GM12892 (cell line): ENCODE measurements at regions not wholly inside any gene's neighbourhood (a gene's known extent, or its start where the extent isn't known, plus 50 kb on each side); places are given as distances from the start of the nearest gene placed in this dataset.
"Not testable (repeated sequence)": the region's sequence is repeated elsewhere in the genome, so short reads cannot be mapped to it uniquely, and the experiment has no call there.

ENCODE experiments used
- DNase-seq: peaks from one replicate; pipeline ENCODE4 v3.0.0; 2011; ENCODE audit not compliant: insufficient read length
- FAIRE-seq: peaks from 2 replicates; lab custom pipeline; 2011; peaks lifted over from hg19 to GRCh38; lab: Jason Lieb, UNC
- POLR2A ChIP-seq: IDR thresholded peaks from 2 replicates; pipeline ENCODE4 v1.6.1; 2011; ENCODE audit warnings: low read depth, low read length, control low read depth
- POLR2AphosphoS5 ChIP-seq: IDR thresholded peaks from 2 replicates; pipeline ENCODE4 v1.6.1; 2011; ENCODE audit warnings: low read depth, low read length, control low read depth
- TAF1 ChIP-seq: IDR thresholded peaks from 2 replicates; pipeline ENCODE4 v1.6.1; 2011; ENCODE audit warnings: low read depth, mild to moderate bottlenecking, control low read depth, low read length, borderline replicate concordance

GRCh38 chr1:192887426-192887825 is 78.6 kb downstream of the RGS2 start:
- no peak for TF ChIP-seq POLR2AphosphoS5
- no peak for TF ChIP-seq TAF1
- TF ChIP-seq POLR2A: no peak
- DNase-seq (no peak), FAIRE-seq (no peak)

DNA sequence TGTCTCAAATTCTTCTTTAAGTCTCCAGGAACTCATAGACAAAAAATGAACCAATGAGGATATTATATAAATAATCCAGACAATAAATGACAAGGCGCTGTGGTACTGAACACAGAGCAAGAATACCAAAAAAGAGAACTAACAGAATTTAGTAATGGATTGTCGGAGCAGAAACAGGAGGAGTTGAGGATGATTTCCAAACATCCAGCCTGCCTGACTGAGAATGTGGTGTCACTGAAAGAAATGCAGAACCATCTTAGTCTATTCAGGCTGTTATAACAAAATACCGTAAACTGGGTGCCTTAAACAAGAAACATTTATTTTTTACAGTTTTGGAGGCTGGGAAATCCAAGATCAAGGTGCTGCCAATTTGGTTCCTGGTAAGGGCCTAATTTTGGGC is 79.7 kb downstream of the RGS2 start:
- no peak for FAIRE-seq
- TF ChIP-seq POLR2AphosphoS5: no peak
- no peak for DNase-seq

DNA sequence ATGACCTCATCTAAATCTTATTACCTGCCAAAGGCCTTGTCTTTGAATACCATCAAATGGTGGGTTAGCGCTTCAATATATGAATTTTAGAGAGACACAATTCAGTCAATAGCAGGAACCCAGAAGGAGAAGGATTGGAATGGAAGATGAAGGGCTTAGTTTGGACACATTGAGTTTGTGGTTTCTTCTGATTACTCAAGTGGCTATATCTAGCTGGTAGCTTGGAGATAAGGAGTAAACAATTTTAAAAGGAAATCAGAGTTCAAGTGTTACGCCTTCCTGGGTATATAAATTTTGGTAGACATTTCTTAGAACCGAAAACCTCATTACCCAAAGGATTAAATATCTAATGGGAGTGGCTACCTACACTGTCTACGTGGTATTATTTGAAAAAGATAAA is 80.2 kb downstream of the RGS2 start:
- no peak for TF ChIP-seq POLR2A
- TF ChIP-seq POLR2AphosphoS5: no peak
- no peak for TF ChIP-seq TAF1
- FAIRE-seq (no peak), DNase-seq (no peak)

GRCh38 chr1:192890134-192890533 is 81.3 kb downstream of the RGS2 start:
- DNase-seq (no peak), FAIRE-seq (no peak)
- no peak for TF ChIP-seq POLR2AphosphoS5
- no peak for TF ChIP-seq TAF1
- no peak for TF ChIP-seq POLR2A

GRCh38 chr1:192892934-192893333 is 84.1 kb downstream of the RGS2 start:
- DNase-seq: no peak
- TF ChIP-seq TAF1 (no peak), POLR2A (no peak), POLR2AphosphoS5 (no peak)
- FAIRE-seq: no peak

DNA sequence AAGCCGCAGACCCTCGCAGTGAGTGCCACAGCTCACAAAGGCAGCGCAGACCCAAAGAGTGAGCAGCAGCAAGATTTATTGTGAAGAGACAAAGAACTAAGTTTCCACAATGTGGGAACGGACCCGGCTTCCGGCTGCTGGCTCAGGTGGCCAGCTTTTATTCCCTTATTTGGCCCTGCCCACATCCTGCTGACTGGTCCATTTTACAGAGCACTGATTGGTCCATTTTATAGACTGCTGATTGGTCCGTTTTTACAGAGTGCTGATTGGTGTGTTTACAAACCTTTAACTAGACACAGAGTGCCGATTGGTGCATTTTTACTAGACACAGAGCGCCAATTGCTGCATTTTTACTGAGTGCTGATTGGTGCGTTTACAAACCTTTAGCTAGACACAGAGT is 86.6 kb downstream of the RGS2 start:
- not testable (repeated sequence) for DNase-seq, FAIRE-seq

DNA sequence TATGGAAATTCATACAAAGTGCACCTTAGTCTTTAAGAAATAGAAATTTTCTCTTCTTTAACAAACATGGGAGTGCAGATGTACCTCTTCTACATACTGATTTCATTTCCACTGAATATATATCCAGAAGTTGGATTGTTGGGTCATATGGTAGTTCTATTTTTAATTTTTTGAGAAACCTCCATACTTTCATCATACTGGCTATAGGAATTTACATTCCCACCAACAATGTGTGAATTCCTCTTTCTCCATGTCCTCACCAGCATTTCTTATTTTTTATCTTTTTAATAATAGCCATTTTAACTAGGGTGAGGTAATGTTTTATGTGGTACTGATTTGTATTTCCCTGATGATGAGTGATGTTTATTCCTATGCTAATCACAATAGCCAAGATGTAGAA is 87.5 kb downstream of the RGS2 start:
- DNase-seq: no peak
- TF ChIP-seq TAF1 (no peak), POLR2A (no peak), POLR2AphosphoS5 (no peak)

GRCh38 chr1:192901500-192901899 is 92.7 kb downstream of the RGS2 start:
- no peak for TF ChIP-seq TAF1
- TF ChIP-seq POLR2A: no peak
- TF ChIP-seq POLR2AphosphoS5: no peak
- no peak for DNase-seq
- FAIRE-seq: no peak

More for the DNA sequence above, 87.5 kb downstream of the RGS2 start:
- no peak for FAIRE-seq

DNA sequence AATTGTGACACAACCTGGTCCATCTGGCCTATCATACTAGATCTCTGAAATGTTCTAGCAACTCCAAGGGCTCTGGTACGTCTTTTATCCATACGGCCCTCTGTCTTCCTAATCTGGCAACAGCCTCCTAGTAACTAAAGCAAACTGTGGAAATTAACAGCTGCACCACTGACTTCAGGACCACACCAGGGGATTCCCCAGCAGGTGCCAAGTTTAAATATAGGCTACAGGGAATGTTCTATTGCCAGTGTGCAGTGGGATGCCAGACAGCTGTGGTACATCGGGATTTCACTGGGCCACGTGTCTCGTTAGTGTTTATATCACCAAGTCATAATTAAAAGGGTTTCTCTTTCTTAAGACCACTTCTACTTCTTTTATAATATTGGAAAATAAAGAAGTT is 94.3 kb downstream of the RGS2 start:
- TF ChIP-seq POLR2AphosphoS5: no peak
- no peak for TF ChIP-seq POLR2A
- no peak for TF ChIP-seq TAF1
- DNase-seq (no peak), FAIRE-seq (no peak)

DNA sequence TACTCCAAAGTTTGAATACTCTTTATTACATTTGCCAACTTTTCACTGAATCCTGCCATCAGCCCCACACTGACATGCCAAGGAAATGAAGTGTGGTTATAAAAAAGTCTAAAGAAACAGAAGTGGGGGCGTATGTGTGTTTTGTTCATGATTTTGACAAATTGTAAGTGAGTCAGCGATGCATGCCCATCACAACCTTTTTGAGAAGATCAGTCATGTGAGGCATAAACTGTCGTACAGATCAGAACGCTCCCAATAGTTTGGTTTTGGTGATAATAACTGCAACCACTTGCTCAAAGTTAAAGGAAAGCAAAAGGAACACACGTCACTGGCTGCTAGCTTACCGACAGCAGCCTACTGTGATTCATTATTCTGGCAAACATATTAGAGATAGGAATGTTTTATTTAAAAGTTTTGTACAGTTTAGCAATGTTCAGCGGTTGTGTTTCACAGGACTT is 95.6 kb downstream of the RGS2 start:
- TF ChIP-seq POLR2AphosphoS5 (no peak), POLR2A (no peak), TAF1 (no peak)
- no peak for FAIRE-seq
- no peak for DNase-seq

- DNase-seq: no peak
- TF ChIP-seq POLR2AphosphoS5: no peak
- no peak for TF ChIP-seq POLR2A
- no peak for TF ChIP-seq TAF1
- no peak for FAIRE-seq
Measured at GRCh38 chr1:192905049-192905448, 96.2 kb downstream of the RGS2 start.

DNA sequence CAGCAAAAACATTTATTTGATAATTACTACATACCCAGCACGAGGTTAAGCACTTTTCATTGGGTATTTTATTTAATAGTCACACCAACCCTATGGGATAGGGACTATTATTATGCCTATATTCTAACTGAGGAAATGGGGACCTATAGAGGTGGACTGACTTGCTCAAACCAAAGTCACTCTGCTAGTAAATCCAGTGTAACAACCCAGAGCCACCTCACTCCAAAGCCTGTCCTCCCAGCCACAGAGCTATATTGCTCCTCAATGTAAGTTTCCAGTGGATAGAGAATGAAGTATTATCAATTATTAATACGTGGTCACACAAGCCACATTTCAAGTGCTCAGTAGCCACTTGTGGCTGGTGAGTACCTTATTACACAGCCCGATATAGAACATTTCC is 97.5 kb downstream of the RGS2 start:
- TF ChIP-seq POLR2A (no peak), POLR2AphosphoS5 (no peak), TAF1 (no peak)
- no peak for DNase-seq
- FAIRE-seq: no peak

DNA sequence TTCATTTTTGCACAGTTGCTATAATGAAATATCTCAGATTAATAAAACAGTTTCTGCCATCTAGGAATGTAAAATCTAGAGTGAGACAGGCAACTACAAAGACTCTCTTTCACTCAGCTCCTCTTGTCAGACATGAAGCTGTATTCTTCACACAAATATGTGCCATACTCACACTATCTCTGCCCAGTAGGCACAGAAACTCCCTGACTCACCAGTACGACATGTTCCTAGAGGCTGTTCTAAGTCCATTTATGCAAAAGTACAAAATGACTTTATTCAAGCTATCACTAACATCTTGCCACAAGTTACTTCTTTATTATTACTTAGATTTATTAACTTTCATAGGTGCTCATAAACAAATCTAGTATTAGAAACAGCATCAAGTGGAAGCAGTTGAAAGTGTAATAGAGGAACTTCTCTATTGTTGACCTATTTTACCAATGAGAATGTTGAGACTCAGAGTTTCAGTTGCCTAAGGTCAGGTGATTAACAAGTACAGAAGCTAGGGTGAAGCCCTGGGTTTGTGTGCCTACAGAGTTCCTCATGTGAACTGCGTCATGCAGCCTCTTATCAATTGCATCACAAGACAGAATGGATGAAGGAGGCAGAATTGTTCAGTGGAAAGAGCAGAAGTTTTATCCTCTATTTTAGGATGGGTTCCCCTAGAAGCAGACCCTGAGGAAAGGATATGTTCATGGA is 98.9 kb downstream of the RGS2 start:
- TF ChIP-seq TAF1 (no peak), POLR2AphosphoS5 (no peak), POLR2A (no peak)
- no peak for DNase-seq
- no peak for FAIRE-seq

DNA sequence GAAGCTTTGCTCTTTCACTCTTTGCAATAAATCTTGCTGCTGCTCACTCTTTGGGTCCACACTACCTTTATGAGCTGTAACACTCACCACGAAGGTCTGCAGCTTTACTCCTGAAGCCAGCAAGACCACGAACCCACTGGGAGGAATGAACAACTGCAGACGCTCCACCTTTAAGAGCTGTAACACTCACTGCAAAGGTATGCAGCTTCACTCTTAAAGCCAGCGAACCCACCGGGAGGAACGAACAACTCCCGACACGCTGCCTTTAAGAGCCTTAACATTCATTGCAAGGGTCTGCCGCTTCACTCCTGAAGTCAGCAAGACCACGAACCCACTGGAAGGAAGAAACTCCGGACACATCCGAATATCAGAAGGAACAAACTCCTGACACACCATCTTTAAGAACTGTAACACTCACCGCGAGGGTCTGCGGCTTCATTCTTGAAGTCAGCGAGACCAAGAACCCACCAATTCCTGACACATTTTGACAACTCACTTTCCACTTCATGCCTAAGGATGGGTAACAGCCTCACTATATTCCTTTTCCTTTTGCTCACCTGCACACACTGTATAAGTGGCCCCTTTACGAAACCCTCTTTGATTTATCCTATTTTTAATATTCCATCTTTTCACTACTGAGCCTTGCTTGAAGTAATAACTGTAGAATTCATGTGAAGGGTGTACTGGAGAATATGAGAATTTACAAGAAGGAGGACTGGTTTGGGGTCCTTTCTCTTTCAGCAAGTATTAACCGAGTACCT is 103.2 kb downstream of the RGS2 start:
- DNase-seq, FAIRE-seq: not testable (repeated sequence)
